DOHH2 (cell line): ENCODE measurements at regions not wholly inside any gene's neighbourhood (a gene's known extent, or its start where the extent isn't known, plus 50 kb on each side); places are given as distances from the start of the nearest gene placed in this dataset.

Experiments used
- EZH2phosphoT487 ChIP-seq: fragments of 200-600 bp; sonication (generic); IDR thresholded peaks from 2 replicates; pipeline ENCODE4 v1.6.1; 2017; ENCODE audit warnings: borderline replicate concordance, mild to moderate bottlenecking, antibody characterized with exemption, low read length, moderate library complexity, mixed read lengths
- TF ChIP-seq, protein P1 (sequence below): fragments of 200-600 bp; sonication (generic); IDR thresholded peaks from one replicate; pipeline ENCODE4 v1.5.1; 2014; ENCODE audit warnings: antibody characterized with exemption, mild to moderate bottlenecking, low read depth, low read length; ENCODE audit not compliant: poor library complexity, severe bottlenecking

DNA sequence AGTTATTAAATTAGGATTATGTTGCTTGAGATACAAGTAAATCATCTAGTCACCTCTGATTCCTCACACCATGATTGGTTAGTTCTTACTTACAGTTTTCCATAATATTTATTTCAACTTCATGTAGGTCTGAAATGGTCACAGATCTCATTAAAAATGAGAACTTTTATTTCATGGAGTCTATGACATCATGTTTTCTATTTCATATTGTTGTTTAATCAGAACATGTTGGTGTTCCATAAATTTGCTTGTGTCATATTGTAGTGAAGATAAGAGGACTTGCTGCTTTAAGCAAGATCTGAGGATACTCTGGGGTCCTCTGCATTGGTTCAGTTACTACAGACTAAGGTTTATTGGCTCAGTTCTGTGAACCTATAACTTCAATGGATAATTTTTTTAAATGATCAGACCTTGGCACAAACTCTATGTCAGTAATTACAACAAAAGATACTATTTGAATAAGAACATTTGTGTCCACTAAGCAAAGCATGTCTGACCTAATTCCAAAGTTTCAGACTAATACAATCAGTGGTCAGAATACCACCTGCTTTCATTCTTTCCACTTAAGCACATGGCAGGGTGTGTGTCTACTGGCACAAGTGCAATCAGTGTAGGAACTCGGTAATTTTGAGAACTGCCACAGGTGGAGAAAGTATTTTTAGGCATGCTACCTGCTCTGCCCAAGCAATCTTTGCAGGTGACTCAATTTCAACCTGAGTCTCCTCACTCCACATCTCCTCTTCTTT lies 68.5 kb downstream of the CCDC71L start:
- TF ChIP-seq, protein P1, sequence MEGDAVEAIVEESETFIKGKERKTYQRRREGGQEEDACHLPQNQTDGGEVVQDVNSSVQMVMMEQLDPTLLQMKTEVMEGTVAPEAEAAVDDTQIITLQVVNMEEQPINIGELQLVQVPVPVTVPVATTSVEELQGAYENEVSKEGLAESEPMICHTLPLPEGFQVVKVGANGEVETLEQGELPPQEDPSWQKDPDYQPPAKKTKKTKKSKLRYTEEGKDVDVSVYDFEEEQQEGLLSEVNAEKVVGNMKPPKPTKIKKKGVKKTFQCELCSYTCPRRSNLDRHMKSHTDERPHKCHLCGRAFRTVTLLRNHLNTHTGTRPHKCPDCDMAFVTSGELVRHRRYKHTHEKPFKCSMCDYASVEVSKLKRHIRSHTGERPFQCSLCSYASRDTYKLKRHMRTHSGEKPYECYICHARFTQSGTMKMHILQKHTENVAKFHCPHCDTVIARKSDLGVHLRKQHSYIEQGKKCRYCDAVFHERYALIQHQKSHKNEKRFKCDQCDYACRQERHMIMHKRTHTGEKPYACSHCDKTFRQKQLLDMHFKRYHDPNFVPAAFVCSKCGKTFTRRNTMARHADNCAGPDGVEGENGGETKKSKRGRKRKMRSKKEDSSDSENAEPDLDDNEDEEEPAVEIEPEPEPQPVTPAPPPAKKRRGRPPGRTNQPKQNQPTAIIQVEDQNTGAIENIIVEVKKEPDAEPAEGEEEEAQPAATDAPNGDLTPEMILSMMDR = no peak
- TF ChIP-seq EZH2phosphoT487 = no peak
